Small intestine (tissue), 7 donors: ENCODE measurements at regions not wholly inside any gene's neighbourhood (a gene's known extent, or its start where the extent isn't known, plus 50 kb on each side); places are given as distances from the start of the nearest gene placed in this dataset.

ENCODE experiments used
- DNase-seq, 2 donors: peaks; one replicate each; pipeline versions ENCODE4 v3.0.0 to v3.0.0-alpha.2; 2013
- FAIRE-seq: peaks from 2 replicates; lab custom pipeline; 2012; peaks lifted over from hg19 to GRCh38; lab: Jason Lieb, UNC
- H3K27ac ChIP-seq, 3 donors: one replicate each; pipeline ENCODE4 v1.5.1; 2013; ENCODE audit warnings: low read length in 2 of 3, mild to moderate bottlenecking in 2 of 3, control low read depth in 1 of 3, inconsistent platforms in 1 of 3, low read depth in 1 of 3, moderate library complexity in 1 of 3
- H3K27me3 ChIP-seq, 3 donors: one replicate each; pipeline ENCODE4 v1.6.1; 2013; ENCODE audit warnings: low read length in 3 of 3, inconsistent platforms in 1 of 3; ENCODE audit not compliant: control insufficient read depth in 3 of 3, insufficient read depth in 3 of 3
- H3K36me3 ChIP-seq, 3 donors: one replicate each; pipeline ENCODE4 v1.6.1; 2013; ENCODE audit warnings: low read length in 3 of 3, inconsistent platforms in 1 of 3, low read depth in 1 of 3, mild to moderate bottlenecking in 1 of 3, moderate library complexity in 1 of 3; ENCODE audit not compliant: control insufficient read depth in 3 of 3, insufficient read depth in 2 of 3
- H3K4me1 ChIP-seq, 3 donors: one replicate each; pipeline ENCODE4 v1.6.1; 2013; ENCODE audit warnings: low read length in 2 of 3, inconsistent platforms in 1 of 3, low read depth in 1 of 3, mild to moderate bottlenecking in 1 of 3, moderate library complexity in 1 of 3; ENCODE audit not compliant: control insufficient read depth in 3 of 3, insufficient read depth in 2 of 3
- H3K4me3 ChIP-seq, 3 donors: one replicate each; pipeline ENCODE4 v1.5.1; 2013; ENCODE audit warnings: low read length in 3 of 3, control low read depth in 1 of 3, inconsistent platforms in 1 of 3, low read depth in 1 of 3, mild to moderate bottlenecking in 1 of 3, moderate library complexity in 1 of 3
- H3K9me3 ChIP-seq, 2 donors: one replicate each; pipeline ENCODE4 v1.6.1; 2013; ENCODE audit warnings: low read depth in 1 of 2, low read length in 1 of 2; ENCODE audit not compliant: control insufficient read depth in 2 of 2, insufficient read depth in 1 of 2
- WGBS, 3 donors: extraction: QIAGEN DNeasy Blood & Tissue Kit; methylation state at CpG; one replicate each; pipeline ENCODE4 v1.1.7; 2013; 5-methylcytosine and 5-hydroxymethylcytosine counted together
- donor health status: healthy with polysubstance abuse.
- donor health status: control.
- donor health status: control.
- donor health status: Bipolar disorder and iron deficiency.
- donor health status: healthy.

- H3K36me3 ChIP-seq: no peaks in the 10 kb centered on the region
- no peak overlapping the region for H3K4me3 ChIP-seq
- H3K27me3 ChIP-seq: no peaks in the 10 kb centered on the region
- WGBS, 3 donors: 75 to 84% (median 84%) methylated on average over 12 of the region's 12 CpGs
- no peak for DNase-seq
- peaks cover 0 to 24% (median 0%) of the 10 kb centered on the region in 3 donors for H3K4me1 ChIP-seq
- H3K9me3 ChIP-seq: no peaks in the 10 kb centered on the region
- no peak overlapping the region for H3K27ac ChIP-seq
- no peak for FAIRE-seq
Observed at GRCh38 chr14:101470266-101470665, 91.0 kb upstream of the DIO3 start.

GRCh38 chr14:101471723-101472517, 89.4 kb upstream of the DIO3 start:
- Histone ChIP-seq H3K36me3 (no peaks in the 10 kb centered on the region), H3K4me1 (peaks cover 0 to 37% (median 0%) of the 10 kb centered on the region in 3 donors), H3K27ac (peak overlapping the region in 1 of 3 donors; percentile 61), H3K9me3 (no peaks in the 10 kb centered on the region), H3K27me3 (no peaks in the 10 kb centered on the region), H3K4me3 (no peak overlapping the region)
- WGBS, 3 donors: 73 to 83% (median 77%) methylated on average over 16 of the region's 16 CpGs
- DNase-seq: peak in 1 of 2 donors; percentile 70
- FAIRE-seq: no peak

- Histone ChIP-seq H3K27me3 (no peaks in the 10 kb centered on the region), H3K36me3 (no peaks in the 10 kb centered on the region), H3K9me3 (no peaks in the 10 kb centered on the region), H3K27ac (peak overlapping the region in 1 of 3 donors; percentile 61), H3K4me1 (peaks cover 0 to 41% (median 0%) of the 10 kb centered on the region in 3 donors), H3K4me3 (no peak overlapping the region)
- no peak for DNase-seq
- FAIRE-seq: no peak
- WGBS, 3 donors: 73 to 87% (median 85%) methylated on average over 6 of the region's 6 CpGs
Observed at GRCh38 chr14:101472518-101472849, 88.8 kb upstream of the DIO3 start.

GRCh38 chr14:101473045-101473729, 88.1 kb upstream of the DIO3 start:
- Histone ChIP-seq H3K4me3 (no peak overlapping the region), H3K27ac (no peak overlapping the region), H3K9me3 (no peaks in the 10 kb centered on the region), H3K27me3 (no peaks in the 10 kb centered on the region), H3K4me1 (peaks cover 0 to 48% (median 0%) of the 10 kb centered on the region in 3 donors), H3K36me3 (no peaks in the 10 kb centered on the region)
- FAIRE-seq (no peak), DNase-seq (no peak)
- WGBS, 3 donors: 78 to 88% (median 88%) methylated on average over 12 of the region's 12 CpGs

- WGBS, 3 donors: 80 to 86% (median 80%) methylated on average over 23 of the region's 23 CpGs
- Histone ChIP-seq H3K27ac (no peak overlapping the region), H3K9me3 (no peaks in the 10 kb centered on the region), H3K4me3 (no peak overlapping the region), H3K27me3 (no peaks in the 10 kb centered on the region), H3K36me3 (no peaks in the 10 kb centered on the region), H3K4me1 (peaks cover 0 to 50% (median 0%) of the 10 kb centered on the region in 3 donors)
- no peak for FAIRE-seq
- no peak for DNase-seq
Observed at GRCh38 chr14:101473795-101474562, 87.3 kb upstream of the DIO3 start.

- Histone ChIP-seq H3K9me3 (no peaks in the 10 kb centered on the region), H3K27me3 (no peaks in the 10 kb centered on the region), H3K4me3 (no peak overlapping the region), H3K27ac (peak overlapping the region in 1 of 3 donors; percentile 69), H3K36me3 (no peaks in the 10 kb centered on the region), H3K4me1 (peaks cover 0 to 57% (median 0%) of the 10 kb centered on the region in 3 donors)
- peak in 1 of 2 donors; percentile 31 for DNase-seq
- 69 to 77% (median 76%) methylated on average over 19 of the region's 19 CpGs for WGBS, 3 donors
- no peak for FAIRE-seq
Observed at GRCh38 chr14:101474563-101475455, 86.5 kb upstream of the DIO3 start.

- DNase-seq (peak; percentile 9 to 86), FAIRE-seq (no peak)
- Histone ChIP-seq H3K9me3 (no peaks in the 10 kb centered on the region), H3K4me1 (peaks cover 0 to 63% (median 0%) of the 10 kb centered on the region in 3 donors), H3K4me3 (no peak overlapping the region), H3K27ac (peak overlapping the region in 2 of 3 donors; percentile 19 to 73), H3K27me3 (no peaks in the 10 kb centered on the region), H3K36me3 (no peaks in the 10 kb centered on the region)
- 31 to 53% (median 36%) methylated on average over 26 of the region's 26 CpGs for WGBS, 3 donors
Observed at GRCh38 chr14:101475456-101476257, 85.6 kb upstream of the DIO3 start.
